ENCODE measurements at regions not wholly inside any gene's neighbourhood (a gene's known extent, or its start where the extent isn't known, plus 50 kb on each side); places are given as distances from the start of the nearest gene placed in this dataset.

DNA sequence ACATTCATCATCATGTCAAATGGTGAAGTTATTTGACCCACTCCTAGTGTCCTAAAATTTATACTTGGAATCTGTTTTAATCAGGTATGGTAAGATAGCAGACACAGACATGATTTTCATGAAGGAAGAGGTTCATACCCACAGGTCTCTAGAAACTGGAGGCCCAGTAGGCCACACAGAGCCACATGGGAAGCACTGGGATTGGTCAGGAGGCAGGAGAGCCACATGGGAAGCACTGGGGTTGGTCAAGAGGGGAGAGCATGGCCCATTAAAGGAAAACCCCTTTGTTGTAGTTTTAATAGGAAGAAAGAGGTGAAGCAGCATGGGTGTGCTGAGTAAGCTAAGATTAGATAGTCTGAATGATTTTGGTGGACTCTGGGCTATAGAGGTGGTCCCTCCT lies 356.9 kb downstream of the MFSD1 start:
- H3K4me3 ChIP-seq (ENCODE audit: low read depth, low read length): no peak overlapping the region
- TF ChIP-seq, protein P1, sequence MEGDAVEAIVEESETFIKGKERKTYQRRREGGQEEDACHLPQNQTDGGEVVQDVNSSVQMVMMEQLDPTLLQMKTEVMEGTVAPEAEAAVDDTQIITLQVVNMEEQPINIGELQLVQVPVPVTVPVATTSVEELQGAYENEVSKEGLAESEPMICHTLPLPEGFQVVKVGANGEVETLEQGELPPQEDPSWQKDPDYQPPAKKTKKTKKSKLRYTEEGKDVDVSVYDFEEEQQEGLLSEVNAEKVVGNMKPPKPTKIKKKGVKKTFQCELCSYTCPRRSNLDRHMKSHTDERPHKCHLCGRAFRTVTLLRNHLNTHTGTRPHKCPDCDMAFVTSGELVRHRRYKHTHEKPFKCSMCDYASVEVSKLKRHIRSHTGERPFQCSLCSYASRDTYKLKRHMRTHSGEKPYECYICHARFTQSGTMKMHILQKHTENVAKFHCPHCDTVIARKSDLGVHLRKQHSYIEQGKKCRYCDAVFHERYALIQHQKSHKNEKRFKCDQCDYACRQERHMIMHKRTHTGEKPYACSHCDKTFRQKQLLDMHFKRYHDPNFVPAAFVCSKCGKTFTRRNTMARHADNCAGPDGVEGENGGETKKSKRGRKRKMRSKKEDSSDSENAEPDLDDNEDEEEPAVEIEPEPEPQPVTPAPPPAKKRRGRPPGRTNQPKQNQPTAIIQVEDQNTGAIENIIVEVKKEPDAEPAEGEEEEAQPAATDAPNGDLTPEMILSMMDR (IDR thresholded peaks at IDR 0.05; ENCODE audit: insufficient read depth, low read length, poor library complexity, severe bottlenecking): no peak
- no peak for DNase-seq (ENCODE audit: low read depth)

DNA sequence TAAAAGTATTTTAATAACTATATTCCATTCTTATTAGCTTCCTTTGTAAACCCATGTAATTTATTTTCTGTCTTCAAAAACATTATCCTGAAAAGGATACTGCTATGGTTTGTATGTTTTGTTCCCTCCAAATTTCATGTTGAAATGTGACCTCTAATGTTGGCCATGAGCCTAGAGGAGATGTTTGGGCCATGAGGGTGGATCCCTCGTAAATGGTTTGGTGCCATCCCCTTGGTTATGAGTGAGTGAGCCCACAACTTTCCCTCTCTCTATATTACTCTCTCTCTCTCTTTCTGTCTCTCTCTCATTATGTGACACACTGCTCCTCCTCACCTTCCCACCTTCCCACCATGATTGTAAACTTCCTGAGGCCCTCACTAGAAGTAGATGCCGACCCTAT lies 357.7 kb downstream of the MFSD1 start:
- no peak for DNase-seq (ENCODE audit: low read depth)
- H3K4me3 ChIP-seq (ENCODE audit: low read depth, low read length): no peak overlapping the region
- TF ChIP-seq, protein P1 (IDR thresholded peaks at IDR 0.05; ENCODE audit: insufficient read depth, low read length, poor library complexity, severe bottlenecking): no peak

More for the DNA sequence above, 356.9 kb downstream of the MFSD1 start:
- Histone ChIP-seq H3K36me3 (ENCODE audit: control insufficient read depth, insufficient read depth, low read length) (no peaks in the 10 kb centered on the region), H3K27me3 (ENCODE audit: control insufficient read depth, insufficient read depth, low read length) (no peaks in the 10 kb centered on the region)

DNA sequence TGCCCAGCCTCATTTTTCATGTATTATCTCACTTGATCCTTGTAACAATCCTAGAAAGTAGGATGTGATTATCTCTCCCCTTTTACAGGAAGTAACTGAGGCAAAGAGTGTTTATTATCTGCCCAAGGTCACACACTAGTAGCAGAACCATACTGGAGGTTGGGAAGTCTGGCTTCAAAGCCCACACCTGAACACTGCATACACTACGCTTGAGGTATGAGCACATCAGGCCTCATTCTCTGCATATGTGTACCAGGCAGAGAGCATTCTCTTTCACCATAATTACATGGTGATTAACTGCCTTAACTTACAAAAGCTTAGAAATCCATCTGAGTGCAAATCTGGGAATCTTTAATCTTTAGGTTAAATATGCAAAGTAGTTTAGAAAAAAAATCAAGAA lies 361.8 kb downstream of the MFSD1 start:
- DNase-seq (ENCODE audit: low read depth): no peak
- H3K36me3 ChIP-seq (ENCODE audit: control insufficient read depth, insufficient read depth, low read length): no peaks in the 10 kb centered on the region
- no peak overlapping the region for H3K4me3 ChIP-seq (ENCODE audit: low read depth, low read length)
- TF ChIP-seq, protein P1 (IDR thresholded peaks at IDR 0.05; ENCODE audit: insufficient read depth, low read length, poor library complexity, severe bottlenecking): no peak
- no peaks in the 10 kb centered on the region for H3K27me3 ChIP-seq (ENCODE audit: control insufficient read depth, insufficient read depth, low read length)

More for the DNA sequence above, 357.7 kb downstream of the MFSD1 start:
- Histone ChIP-seq H3K36me3 (ENCODE audit: control insufficient read depth, insufficient read depth, low read length) (no peaks in the 10 kb centered on the region), H3K27me3 (ENCODE audit: control insufficient read depth, insufficient read depth, low read length) (no peaks in the 10 kb centered on the region)

DNA sequence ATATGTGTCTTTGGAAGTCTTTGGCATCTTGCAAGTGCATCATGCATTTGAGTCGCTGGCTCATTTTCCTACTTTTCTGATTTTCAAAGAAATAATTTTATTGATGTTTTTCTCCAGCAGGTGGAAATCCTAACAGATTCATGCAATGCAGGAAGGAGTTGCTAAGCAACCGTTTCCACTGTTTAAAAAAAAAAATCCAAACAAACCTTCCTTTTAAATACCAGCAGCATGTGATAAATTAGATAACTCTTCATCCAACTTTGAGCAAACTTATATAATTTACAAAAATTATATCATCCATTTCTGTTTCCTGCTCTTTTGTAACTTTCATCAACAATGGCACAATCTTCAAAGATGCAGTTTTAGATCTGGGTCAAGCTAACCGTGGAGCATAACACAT lies 364.1 kb downstream of the MFSD1 start:
- no peaks in the 10 kb centered on the region for H3K27me3 ChIP-seq (ENCODE audit: control insufficient read depth, insufficient read depth, low read length)
- DNase-seq (ENCODE audit: low read depth): no peak
- no peak overlapping the region for H3K4me3 ChIP-seq (ENCODE audit: low read depth, low read length)
- no peaks in the 10 kb centered on the region for H3K36me3 ChIP-seq (ENCODE audit: control insufficient read depth, insufficient read depth, low read length)
- TF ChIP-seq, protein P1 (IDR thresholded peaks at IDR 0.05; ENCODE audit: insufficient read depth, low read length, poor library complexity, severe bottlenecking): no peak

DNA sequence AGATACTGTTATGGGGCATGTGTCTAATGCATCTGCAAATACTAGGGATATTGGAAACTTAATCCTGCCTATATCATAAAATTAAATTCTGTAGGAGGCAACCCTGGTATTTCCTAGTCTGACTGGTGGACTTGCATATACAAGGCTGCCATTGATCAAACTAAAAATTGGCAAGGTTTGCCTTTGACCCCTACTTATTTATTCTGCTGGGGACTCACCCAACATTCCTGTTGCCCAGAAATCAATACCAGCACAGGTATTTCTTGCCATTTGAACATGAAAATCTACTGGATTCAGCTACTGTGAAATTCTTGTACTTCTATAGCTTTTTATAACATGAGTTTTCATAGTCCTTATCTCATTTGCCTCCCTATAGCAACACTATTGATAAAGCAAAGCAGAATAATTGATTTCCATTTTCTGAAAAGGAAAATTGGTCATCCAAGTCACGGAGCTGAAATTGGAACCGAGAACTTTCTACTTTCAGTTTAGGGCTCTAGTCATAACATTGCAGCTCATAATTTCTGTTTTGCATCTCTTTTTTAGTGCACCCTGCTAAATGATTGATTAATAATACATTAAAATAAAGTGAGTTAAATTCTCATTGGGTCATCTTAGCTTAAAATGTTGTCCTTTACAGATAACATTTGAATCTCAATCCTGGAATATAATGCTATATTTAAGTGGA lies 365.2 kb downstream of the MFSD1 start:
- DNase-seq (ENCODE audit: low read depth): no peak
- H3K4me3 ChIP-seq (ENCODE audit: low read depth, low read length): no peak overlapping the region
- no peaks in the 10 kb centered on the region for H3K36me3 ChIP-seq (ENCODE audit: control insufficient read depth, insufficient read depth, low read length)
- no peaks in the 10 kb centered on the region for H3K27me3 ChIP-seq (ENCODE audit: control insufficient read depth, insufficient read depth, low read length)
- TF ChIP-seq, protein P1 (IDR thresholded peaks at IDR 0.05; ENCODE audit: insufficient read depth, low read length, poor library complexity, severe bottlenecking): no peak

DNA sequence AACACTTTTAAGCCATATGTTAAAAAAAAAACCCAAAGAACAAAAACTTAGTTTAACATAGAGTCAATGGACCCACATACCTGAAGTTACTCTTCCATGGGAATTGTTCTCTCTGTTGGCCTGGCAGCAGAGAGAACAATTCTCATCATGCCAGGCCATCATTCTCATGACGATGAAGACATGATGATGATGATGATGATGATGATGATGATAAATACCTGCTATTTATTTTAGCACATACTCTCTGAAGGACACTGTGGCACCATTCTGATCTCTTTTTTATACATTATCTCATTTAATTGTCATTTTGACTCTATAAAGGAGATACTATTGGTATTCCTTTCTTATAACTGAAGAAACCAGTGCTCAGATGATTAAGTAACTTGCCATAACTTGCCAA lies 366.9 kb downstream of the MFSD1 start:
- TF ChIP-seq, protein P1 (IDR thresholded peaks at IDR 0.05; ENCODE audit: insufficient read depth, low read length, poor library complexity, severe bottlenecking): no peak
- DNase-seq (ENCODE audit: low read depth): no peak
- Histone ChIP-seq H3K36me3 (ENCODE audit: control insufficient read depth, insufficient read depth, low read length) (no peaks in the 10 kb centered on the region), H3K4me3 (ENCODE audit: low read depth, low read length) (no peak overlapping the region), H3K27me3 (ENCODE audit: control insufficient read depth, insufficient read depth, low read length) (no peaks in the 10 kb centered on the region)
